ENCODE measurements at regions not wholly inside any gene's neighbourhood (a gene's known extent, or its start where the extent isn't known, plus 50 kb on each side); places are given as distances from the start of the nearest gene placed in this dataset.

GRCh38 chr10:3426190-3426845 lies 253.7 kb upstream of the PITRM1 start:
- no peak for DNase-seq (ENCODE audit: low spot score)

DNA sequence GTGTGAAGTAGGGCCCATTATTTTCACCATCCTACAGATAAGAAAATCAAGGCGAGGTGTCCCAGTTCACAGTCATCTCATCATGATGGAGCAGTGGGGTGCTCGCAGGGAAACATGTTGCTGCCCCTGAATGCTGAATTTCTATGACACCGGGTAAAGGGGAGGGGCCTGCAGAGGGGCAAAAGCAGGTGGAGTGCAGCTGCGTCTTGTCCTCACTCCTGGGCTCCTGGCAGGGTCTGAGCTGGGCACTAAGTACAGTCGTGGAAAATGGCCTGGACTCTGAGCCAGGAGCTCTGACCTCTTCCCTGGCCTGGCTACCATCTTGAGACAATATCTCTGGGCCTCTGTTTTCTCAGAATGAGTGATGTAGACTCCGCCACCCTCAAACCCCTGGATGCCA lies 253.1 kb upstream of the PITRM1 start:
- no peak for DNase-seq (ENCODE audit: low spot score)

- DNase-seq (ENCODE audit: low spot score), result no peak
Observed at GRCh38 chr10:3425261-3425660, 252.7 kb upstream of the PITRM1 start.

DNA sequence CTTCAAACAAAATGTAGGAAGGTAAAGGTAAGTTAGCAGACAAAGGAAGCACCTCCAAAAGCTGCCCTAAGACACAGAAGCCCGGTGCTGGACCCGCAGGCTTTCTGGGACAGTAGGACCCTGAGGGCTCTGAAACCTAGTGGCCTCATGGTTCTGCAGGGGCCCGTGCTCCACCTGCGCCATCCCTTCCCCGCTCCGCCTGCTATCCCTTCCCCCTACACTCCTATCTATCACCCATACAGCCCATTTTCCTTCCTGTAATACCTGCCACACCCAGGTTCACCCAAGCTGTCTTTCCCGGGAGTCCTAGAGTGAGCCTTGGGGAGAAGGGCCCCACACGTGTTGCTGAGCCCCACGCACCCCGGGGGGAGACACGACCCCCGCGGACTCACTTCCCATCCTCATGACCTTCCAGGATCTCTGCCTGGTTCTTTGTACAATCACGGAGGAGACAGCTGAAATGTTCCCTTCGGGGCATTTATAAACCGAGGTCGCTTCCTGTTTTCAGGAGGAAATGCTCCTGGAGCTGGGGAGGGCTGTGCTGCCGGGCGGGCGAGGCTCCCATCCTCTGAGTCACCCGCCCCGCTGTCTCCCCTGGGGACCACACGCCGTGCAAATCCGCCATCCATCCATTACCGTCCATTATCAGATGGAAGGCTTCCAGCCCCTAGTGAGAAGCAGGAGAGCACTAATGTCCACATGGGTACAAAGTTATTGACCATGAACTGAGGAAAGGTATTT lies 251.7 kb upstream of the PITRM1 start:
- no peak for DNase-seq (ENCODE audit: low spot score)

DNA sequence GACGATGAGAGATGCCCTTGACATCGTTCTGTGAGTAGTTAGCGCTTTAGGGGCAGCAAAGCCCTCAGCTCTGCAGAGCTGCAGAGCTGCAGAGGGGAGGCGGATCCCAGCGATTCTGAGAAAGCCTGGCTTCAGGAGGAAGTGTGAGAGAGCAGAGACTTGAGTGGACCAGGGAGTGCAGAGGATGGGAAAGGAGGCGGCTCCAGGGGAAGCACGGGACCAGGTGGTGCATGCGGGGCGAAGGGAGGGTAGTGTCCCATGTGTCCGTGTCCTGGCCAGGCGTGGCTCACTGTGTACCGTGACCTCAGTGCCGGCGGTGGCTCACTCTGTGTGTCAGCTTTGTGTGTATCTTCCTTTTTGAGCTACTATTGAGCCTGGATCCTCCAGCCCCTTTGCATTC lies 250.8 kb upstream of the PITRM1 start:
- DNase-seq (ENCODE audit: low spot score), result no peak

DNA sequence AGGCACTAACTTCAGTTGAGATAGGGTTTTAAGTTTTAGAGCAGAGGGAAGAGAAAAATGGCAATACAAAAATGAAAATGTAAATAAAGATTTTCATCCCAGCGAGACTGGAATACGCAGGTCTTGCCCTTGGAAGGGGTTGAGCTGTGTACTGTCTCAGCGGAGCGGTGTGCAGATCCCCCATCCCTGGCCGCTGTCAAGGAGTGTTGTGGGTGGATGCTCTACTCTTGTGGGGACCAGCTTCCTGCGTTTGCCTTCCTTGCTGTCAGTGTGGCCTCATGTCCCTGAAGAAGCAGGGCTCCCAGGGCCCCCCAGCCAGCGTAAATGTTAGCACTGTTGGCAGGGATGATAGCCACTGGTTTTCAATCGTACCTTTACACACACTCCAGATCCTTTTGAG lies 249.7 kb upstream of the PITRM1 start:
- no peak for DNase-seq (ENCODE audit: low spot score)

GRCh38 chr10:3421537-3422257 lies 249.1 kb upstream of the PITRM1 start:
- no peak for DNase-seq (ENCODE audit: low spot score)

DNA sequence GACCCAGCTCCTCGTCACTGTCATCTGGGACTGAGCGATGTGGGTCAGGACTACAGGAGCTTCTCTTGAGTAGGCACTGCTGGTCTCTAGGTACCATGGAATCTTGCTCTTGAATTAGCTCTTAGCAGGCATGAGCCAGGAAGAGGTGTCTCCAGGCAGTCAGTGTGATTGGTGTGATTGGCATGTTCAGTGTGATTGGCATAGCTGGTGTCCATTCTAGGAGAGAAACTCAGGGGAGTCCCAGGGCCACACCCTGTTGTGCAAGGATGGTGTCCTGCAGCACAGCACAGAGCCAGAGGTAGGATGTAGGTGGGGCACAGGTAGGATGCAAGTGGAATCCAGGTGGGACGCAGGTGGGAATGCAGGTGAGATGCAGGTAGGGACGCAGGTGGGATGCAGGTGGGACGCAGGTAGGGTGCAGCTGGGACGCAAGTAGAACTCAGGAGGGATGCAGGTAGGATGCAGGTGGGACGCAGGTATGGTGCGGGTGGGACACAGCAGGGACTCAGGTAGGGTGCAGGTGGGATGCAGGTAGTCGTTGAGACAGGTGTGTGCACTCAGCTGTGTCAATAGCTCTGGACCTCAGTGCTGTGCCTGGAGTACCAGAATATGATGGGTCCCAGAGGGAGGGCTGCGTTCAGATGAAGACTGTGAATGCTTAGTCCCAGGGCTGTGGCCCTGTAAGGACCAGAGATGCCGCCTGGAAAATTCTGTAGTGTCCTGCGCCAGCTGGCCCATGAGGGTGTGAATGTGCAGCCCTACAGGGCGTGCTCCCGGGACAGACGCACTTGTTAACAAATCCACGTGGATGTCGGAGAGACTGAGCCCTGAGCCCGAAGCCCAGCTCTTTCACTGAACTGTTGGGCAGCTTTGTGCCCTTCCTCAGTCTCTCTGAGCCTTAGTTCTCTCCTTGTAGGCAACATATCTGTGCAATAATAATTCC lies 248.2 kb upstream of the PITRM1 start:
- no peak for DNase-seq (ENCODE audit: low spot score)

DNA sequence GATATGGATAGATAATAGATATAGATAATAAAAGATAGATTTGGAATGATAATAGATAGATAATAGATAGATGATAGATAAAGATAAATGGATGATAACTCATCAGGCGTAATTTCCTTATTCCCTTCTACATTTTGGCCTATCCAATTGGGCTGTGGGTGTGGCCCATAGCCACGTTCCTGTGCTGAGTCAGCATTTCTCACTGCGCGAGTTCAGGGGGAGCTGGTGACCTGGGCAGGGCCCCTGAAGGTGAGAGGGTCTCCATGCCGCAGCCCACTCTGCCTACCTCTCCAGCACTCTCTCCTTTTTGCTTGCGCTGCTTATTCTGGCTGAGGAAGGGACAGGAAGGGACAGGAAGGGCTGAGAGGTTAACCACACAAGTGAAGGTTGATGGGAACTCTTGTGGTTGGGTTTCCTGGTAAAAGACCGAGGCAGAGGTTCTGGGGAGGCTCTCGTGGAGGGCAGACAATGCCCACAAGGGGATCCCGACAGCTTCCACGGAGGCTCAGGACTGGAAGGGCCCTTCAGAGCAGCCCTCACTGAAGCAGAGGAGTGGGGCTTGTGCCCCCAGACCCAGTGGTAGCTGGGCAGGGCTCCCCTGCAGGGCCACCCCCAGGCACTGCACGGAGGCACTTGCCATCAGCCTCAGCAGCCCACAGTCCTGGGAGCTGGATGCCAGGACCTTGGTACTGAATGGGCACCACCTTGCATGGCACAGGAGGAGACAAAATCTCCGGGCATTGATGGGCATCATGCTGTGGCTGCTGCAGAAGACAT lies 247.3 kb upstream of the PITRM1 start:
- no peak for DNase-seq (ENCODE audit: low spot score)

DNA sequence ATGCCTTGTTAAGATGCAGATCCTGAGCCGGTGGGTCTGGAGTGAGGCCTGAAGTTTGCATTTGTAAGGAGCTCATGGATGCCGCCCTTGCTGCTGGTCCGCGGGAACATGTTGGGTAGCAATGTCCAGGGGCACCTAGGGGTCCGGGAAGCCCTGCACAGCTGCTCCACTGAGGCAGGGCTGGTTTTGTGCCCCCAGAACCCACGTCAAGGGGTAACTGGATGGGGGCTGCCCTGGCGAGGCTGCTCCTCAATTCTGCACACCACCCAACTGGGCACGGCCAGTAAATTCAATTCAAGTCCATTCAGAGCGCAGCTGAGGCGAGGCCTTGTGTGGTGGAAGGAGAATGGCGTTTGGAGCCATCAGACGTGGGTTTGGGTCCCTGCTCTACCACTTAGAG lies 246.3 kb upstream of the PITRM1 start:
- DNase-seq (ENCODE audit: low spot score), result no peak

DNA sequence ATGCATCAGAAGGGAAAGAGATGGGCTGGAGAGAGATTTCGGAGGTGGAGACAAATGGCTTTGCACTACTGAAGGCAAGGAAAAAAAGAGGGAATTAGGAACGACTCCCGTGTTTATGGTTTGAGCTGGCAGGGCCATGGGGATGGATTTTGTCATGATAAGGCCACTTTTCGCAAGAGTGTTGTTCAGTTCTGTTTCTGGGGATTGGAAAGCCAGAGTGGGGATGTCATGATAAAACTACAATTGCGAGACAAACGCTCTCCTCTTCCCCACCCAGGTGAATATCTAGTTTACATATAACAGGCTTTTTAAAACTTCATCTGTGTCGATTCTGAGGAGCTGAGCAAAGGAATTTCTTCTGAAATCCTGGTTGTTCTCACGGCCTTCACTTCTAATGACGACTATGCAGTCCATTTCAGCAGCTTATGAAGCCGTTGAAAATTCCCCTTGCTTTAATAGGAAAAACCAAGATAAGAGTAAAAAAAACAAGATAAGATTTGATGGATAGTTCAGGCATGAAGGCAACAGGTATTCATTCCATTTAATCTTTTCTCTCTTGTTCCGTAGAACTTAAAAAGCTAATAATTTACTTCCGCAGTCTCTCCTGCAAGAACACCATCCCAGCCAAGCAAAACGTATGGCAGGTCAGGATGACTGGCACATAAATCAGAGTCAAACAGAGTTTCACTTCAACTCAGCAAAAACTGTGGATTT lies 245.6 kb upstream of the PITRM1 start:
- no peak for DNase-seq (ENCODE audit: low spot score)

GRCh38 chr10:3417096-3417495 lies 244.5 kb upstream of the PITRM1 start:
- no peak for DNase-seq (ENCODE audit: low spot score)

GRCh38 chr10:3415878-3416605 lies 243.5 kb upstream of the PITRM1 start:
- no peak for DNase-seq (ENCODE audit: low spot score)

DNA sequence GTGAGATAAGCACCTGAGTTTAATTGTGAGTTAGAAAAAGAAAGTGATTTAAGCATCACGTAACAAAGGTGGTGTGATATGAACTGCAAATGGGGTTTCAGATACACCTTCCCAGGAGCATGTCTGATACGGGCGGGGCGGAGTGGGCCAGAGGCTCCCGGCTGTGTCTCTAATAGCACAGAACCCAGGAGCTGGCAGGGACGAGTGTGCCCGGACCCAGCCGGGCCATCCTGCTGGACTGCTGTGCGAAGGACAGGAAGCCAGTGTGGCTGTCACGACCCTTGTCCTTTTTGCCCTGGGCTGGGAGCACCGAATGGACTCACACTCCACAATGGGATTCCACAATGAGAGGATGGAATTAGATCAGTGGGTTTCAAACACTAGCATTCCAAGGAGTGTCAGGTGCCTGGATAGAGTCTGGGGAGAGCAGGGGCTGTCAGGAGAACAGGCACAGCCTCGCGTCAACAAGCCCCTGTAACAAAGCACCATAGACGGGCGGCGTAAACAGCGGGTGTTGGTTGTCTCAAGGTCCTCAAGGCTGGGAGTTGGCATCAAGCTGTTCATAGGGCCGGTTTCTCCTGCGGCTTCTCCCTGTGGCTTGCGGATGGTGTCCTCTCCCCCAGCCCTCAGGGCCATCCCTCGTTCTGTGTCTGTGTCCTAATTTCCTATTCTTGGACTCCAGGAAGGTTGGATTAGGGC lies 242.6 kb upstream of the PITRM1 start:
- no peak for DNase-seq (ENCODE audit: low spot score)

DNA sequence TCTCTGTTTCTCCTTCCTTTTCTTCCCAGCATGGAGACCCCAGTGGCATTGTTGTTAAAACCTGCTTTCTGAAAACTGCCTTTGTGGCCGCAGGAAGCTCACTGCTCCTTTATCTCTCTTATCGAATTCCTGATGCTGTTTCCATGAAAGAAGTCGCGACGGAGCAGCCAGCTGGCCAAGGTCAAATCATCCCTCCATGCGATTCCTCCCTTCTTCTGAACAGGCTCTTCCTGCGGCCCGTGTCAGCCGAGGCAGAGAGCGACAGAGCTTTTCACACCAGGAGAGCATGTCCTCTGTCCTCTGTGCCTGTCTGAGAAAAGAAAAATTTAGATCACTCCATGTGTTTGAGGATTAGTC lies 242.1 kb upstream of the PITRM1 start:
- DNase-seq (ENCODE audit: low spot score), result no peak

DNA sequence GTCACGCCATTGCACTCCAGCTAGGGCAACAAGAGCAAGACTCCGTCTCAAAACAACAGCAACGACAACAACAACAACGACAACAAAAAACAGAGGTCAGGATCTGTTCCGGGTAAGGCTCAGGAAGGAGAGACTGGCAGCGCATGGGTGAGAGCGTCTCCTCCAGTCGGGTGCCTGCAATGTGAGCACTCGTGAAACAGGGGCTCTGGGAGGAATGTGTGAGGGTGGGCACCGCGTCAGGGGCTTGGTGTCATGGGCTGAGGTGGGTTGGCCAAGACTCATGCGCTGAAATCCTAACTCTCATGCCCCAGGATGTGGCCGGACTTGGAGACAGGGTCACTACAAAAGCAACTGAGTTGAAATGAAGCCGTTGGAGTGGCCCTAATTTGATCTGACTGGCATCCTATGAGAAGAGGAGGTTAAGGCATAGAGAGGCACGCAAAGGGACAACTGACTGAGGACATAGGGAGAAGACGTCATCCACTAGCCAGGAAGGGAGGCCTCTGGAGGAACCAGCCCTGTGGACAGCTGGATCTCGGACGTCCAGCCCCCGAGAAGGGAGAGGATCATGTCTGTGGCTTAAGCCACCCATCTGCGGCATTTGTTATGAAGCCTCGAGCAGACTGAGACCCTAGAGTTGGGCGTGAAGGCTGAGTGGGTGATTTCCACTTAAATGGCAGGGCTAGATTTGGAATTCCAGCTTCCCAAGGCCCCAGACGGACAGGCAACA lies 241.5 kb upstream of the PITRM1 start:
- no peak for DNase-seq (ENCODE audit: low spot score)

DNA sequence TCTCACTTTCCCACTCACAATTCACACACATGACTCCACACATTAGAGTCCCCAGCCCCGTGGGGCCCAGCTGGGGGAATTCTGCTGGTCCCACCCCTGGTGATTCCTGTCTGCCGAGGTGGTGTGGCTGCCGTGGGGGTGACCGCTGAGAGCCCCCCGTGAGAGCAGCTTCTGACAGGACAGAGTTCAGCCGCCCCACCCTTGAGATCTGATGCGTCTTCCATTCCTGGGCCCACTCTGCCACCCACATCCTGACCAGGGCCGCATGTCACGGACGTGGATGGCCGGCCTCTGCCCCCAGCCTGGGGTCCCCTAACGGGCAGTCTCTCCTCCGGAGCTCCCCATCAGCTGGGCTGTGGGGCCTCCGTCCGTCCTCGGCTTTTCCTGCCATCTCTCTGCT lies 240.1 kb upstream of the PITRM1 start:
- DNase-seq (ENCODE audit: low spot score), result no peak

DNA sequence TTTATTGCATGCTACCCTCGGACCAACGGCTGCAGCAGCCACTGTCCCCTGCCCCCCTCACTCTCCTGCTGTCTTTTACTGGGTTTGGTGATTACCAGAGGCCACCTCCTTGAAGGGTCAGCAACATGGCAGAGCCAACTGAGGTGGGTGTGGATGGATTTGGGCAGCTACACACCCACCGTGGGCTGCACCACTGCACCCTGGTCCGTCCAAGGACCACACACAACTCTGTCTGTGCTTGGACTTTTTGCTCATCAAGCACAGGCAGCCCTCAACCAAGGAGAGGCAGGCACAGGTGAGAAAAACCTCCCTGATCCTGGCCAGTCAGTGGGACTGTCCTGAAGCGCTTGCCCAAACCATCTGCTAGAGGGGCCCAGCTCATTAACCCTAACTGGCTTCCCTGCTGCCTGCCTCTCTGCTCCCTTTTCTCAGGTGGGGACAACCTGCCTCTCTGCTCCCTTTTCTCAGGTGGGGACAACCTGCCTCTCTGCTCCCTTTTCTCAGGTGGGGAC lies 239.5 kb upstream of the PITRM1 start:
- no peak for DNase-seq (ENCODE audit: low spot score)

- no peak for DNase-seq (ENCODE audit: low spot score)
Observed at GRCh38 chr10:3411044-3411443, 238.5 kb upstream of the PITRM1 start.

All from NAMALWA (cell line).